Prostate gland (tissue), 2 donors: ENCODE measurements at regions not wholly inside any gene's neighbourhood (a gene's known extent, or its start where the extent isn't known, plus 50 kb on each side); places are given as distances from the start of the nearest gene placed in this dataset.

Experiments used
- POLR2A ChIP-seq: fragments of 450-650 bp; IDR thresholded peaks from one replicate; pipeline ENCODE4 v1.6.1; 2016; ENCODE audit warnings: antibody characterized with exemption, mild to moderate bottlenecking
- POLR2AphosphoS5 ChIP-seq: sonication (generic); formaldehyde crosslinking; IDR thresholded peaks from one replicate; pipeline ENCODE4 v1.6.1; 2017; ENCODE audit warnings: antibody characterized with exemption
- TF ChIP-seq, protein P1 (sequence below), 4 experiments: fragments of 200-600 bp in 2 of 4; fragments of 450-650 bp in 2 of 4; sonication (generic) in 2 of 4; IDR thresholded peaks; 1 replicate in 3 of 4; 2 replicates in 1 of 4; pipeline ENCODE4 v1.5.1; 2016 to 2019; ENCODE audit warnings: antibody characterized with exemption in 4 of 4, mild to moderate bottlenecking in 2 of 4, moderate library complexity in 2 of 4

DNA sequence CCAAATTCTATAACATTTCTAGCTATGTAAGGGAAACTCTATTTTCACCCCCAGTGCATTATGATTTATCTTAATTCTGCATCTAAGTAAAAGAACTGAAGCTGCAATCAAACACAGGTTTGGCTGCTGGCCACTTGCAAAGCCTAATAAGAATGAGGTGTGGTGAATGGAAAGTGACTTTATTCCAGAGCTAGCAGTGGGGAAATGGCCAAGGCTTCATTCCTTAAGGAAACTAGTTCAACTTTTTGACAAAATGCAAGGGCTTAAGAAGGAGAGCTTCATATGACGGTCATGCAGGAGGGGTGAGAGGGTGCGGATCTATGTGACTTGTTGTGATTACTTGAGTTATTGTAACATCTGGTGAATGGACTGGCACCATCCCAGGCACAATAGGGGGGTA is 1802.0 kb downstream of the SUCLG1 start:
- TF ChIP-seq, protein P1, sequence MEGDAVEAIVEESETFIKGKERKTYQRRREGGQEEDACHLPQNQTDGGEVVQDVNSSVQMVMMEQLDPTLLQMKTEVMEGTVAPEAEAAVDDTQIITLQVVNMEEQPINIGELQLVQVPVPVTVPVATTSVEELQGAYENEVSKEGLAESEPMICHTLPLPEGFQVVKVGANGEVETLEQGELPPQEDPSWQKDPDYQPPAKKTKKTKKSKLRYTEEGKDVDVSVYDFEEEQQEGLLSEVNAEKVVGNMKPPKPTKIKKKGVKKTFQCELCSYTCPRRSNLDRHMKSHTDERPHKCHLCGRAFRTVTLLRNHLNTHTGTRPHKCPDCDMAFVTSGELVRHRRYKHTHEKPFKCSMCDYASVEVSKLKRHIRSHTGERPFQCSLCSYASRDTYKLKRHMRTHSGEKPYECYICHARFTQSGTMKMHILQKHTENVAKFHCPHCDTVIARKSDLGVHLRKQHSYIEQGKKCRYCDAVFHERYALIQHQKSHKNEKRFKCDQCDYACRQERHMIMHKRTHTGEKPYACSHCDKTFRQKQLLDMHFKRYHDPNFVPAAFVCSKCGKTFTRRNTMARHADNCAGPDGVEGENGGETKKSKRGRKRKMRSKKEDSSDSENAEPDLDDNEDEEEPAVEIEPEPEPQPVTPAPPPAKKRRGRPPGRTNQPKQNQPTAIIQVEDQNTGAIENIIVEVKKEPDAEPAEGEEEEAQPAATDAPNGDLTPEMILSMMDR (IDR thresholded peaks at IDR 0.05), result no peak
- TF ChIP-seq POLR2AphosphoS5 (no peak), POLR2A (no peak)
